ENCODE measurements at regions not wholly inside any gene's neighbourhood (a gene's known extent, or its start where the extent isn't known, plus 50 kb on each side); places are given as distances from the start of the nearest gene placed in this dataset.

- H3K4me1 ChIP-seq, result no peaks in the 10 kb centered on the region
- DNase-seq, result no peak
- H3K9me3 ChIP-seq, result peaks cover 0 to 5% (median 0%) of the 10 kb centered on the region in 3 donors
- no peak for TF ChIP-seq CTCF (IDR thresholded peaks at IDR 0.05)
- no peak for TF ChIP-seq POLR2A (IDR thresholded peaks at IDR 0.05)
- 75 to 85% methylated on average over 2 of the region's 2 CpGs for WGBS, 2 donors
- no peak overlapping the region for H3K4me3 ChIP-seq
- no peak overlapping the region for H3K27ac ChIP-seq
- no peak for ATAC-seq
- no peaks in the 10 kb centered on the region for H3K27me3 ChIP-seq
- intact Hi-C loops (cut with DNase I), result no loop called here
- H3K36me3 ChIP-seq (replicated peaks in 1 of 2; ENCODE audit: insufficient read depth in 1 of 2, low read depth in 2 of 2), result no peaks in the 10 kb centered on the region
Observed at GRCh38 chr6:74875193-74875592, 330.7 kb downstream of the COL12A1 start.

- intact Hi-C loops (cut with DNase I), result no loop called here
- H3K9me3 ChIP-seq, result peaks cover 0 to 5% (median 0%) of the 10 kb centered on the region in 3 donors
- TF ChIP-seq POLR2A (IDR thresholded peaks at IDR 0.05), result no peak
- TF ChIP-seq CTCF (IDR thresholded peaks at IDR 0.05), result no peak
- no peak for ATAC-seq
- H3K27ac ChIP-seq, result no peak overlapping the region
- H3K4me1 ChIP-seq, result no peaks in the 10 kb centered on the region
- H3K36me3 ChIP-seq (replicated peaks in 1 of 2; ENCODE audit: insufficient read depth in 1 of 2, low read depth in 2 of 2), result no peaks in the 10 kb centered on the region
- no peak for DNase-seq
- H3K27me3 ChIP-seq, result no peaks in the 10 kb centered on the region
- no peak overlapping the region for H3K4me3 ChIP-seq
Observed at GRCh38 chr6:74872754-74873476, 332.9 kb downstream of the COL12A1 start.

DNA sequence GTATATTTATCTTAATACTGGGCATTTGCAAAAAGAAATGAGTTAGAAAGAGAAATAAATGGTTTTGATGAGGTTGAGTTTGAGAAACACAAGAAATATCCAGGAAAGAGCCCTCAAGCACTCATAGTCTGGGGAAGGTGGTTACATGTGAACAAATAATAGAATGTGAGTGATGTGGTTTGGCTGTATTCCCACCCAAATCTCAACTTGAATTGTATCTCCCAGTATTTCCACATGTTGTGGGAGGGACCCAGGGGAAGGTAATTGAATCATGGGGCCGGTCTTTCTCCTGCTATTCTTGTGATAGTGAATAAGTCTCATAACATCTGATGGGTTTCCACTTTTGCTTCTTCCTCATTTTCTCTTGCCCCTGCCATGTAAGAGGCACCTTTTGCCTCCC, 334.1 kb downstream of the COL12A1 start:
- no peaks in the 10 kb centered on the region for H3K27me3 ChIP-seq
- TF ChIP-seq CTCF (IDR thresholded peaks at IDR 0.05) (no peak), POLR2A (IDR thresholded peaks at IDR 0.05) (no peak)
- H3K4me1 ChIP-seq, result no peaks in the 10 kb centered on the region
- no peaks in the 10 kb centered on the region for H3K36me3 ChIP-seq (replicated peaks in 1 of 2; ENCODE audit: insufficient read depth in 1 of 2, low read depth in 2 of 2)
- H3K4me3 ChIP-seq, result no peak overlapping the region
- WGBS, 2 donors, result 92 to 95% methylated on average over 1 of the region's 1 CpG
- H3K27ac ChIP-seq, result no peak overlapping the region
- intact Hi-C loops (cut with DNase I), result no loop called here
- no peak for DNase-seq
- peaks cover 0 to 5% (median 0%) of the 10 kb centered on the region in 3 donors for H3K9me3 ChIP-seq
- no peak for ATAC-seq

GRCh38 chr6:74870403-74870802, 335.4 kb downstream of the COL12A1 start:
- ATAC-seq, result no peak
- no peak overlapping the region for H3K4me3 ChIP-seq
- H3K27me3 ChIP-seq, result no peaks in the 10 kb centered on the region
- DNase-seq, result no peak
- no peak for TF ChIP-seq CTCF (IDR thresholded peaks at IDR 0.05)
- TF ChIP-seq POLR2A (IDR thresholded peaks at IDR 0.05), result no peak
- intact Hi-C loops (cut with DNase I), result no loop called here
- 18 to 29% methylated on average over 2 of the region's 2 CpGs for WGBS, 2 donors
- H3K36me3 ChIP-seq (replicated peaks in 1 of 2; ENCODE audit: insufficient read depth in 1 of 2, low read depth in 2 of 2), result no peaks in the 10 kb centered on the region
- peaks cover 0 to 5% (median 0%) of the 10 kb centered on the region in 3 donors for H3K9me3 ChIP-seq
- no peak overlapping the region for H3K27ac ChIP-seq
- H3K4me1 ChIP-seq, result no peaks in the 10 kb centered on the region

- Histone ChIP-seq H3K4me3 (no peak overlapping the region), H3K27me3 (no peaks in the 10 kb centered on the region), H3K9me3 (peaks cover 0 to 4% (median 0%) of the 10 kb centered on the region in 3 donors), H3K27ac (no peak overlapping the region), H3K4me1 (no peaks in the 10 kb centered on the region), H3K36me3 (replicated peaks in 1 of 2; ENCODE audit: insufficient read depth in 1 of 2, low read depth in 2 of 2) (no peaks in the 10 kb centered on the region)
- intact Hi-C loops (cut with DNase I), result no loop called here
- no peak for ATAC-seq
- DNase-seq, result no peak
- WGBS, 2 donors, result 69 to 73% methylated on average over 2 of the region's 2 CpGs
- TF ChIP-seq POLR2A (IDR thresholded peaks at IDR 0.05), result no peak
- no peak for TF ChIP-seq CTCF (IDR thresholded peaks at IDR 0.05)
Observed at GRCh38 chr6:74867291-74867690, 338.6 kb downstream of the COL12A1 start.
